Gastrocnemius medialis (tissue), 4 donors: ENCODE measurements at regions not wholly inside any gene's neighbourhood (a gene's known extent, or its start where the extent isn't known, plus 50 kb on each side); places are given as distances from the start of the nearest gene placed in this dataset.

ENCODE experiments used
- POLR2A ChIP-seq, 2 donors: fragments of 450-650 bp; IDR thresholded peaks; one replicate each; pipeline ENCODE4 v1.6.1; 2017; ENCODE audit warnings: antibody characterized with exemption in 2 of 2, mild to moderate bottlenecking in 2 of 2, moderate library complexity in 2 of 2
- TF ChIP-seq, protein P1 (sequence below), 5 experiments: fragments of 450-650 bp in 3 of 5; fragments of 200-600 bp in 2 of 5; sonication (generic) in 2 of 5; IDR thresholded peaks in 4 of 5; conservative IDR thresholded peaks in 1 of 5; 1 replicate in 4 of 5; 2 replicates in 1 of 5; pipeline ENCODE4 v1.5.1; 2016 to 2019; ENCODE audit warnings: antibody characterized with exemption in 5 of 5, mild to moderate bottlenecking in 3 of 5, moderate library complexity in 3 of 5

DNA sequence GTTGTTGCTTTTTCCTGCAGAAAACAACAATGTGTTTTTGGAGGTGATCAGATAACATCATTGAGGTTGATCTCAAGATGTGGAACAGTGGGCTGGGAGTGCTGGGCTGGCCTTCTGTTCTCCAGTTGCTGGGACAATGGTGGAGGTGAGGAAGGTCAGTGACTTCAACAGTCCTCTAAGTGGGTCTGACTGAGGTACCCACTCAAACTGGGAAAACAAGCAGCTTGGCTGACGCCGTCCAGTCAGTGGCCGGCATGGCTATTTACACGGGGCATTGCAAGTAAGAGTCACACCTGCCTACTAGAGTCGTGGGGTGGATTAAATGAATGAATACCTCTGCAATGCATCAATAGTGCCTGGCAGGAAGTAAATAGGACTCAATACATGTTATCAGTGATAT lies 386.7 kb upstream of the ZFHX3 start:
- no peak for TF ChIP-seq POLR2A (IDR thresholded peaks at IDR 0.05)
- TF ChIP-seq, protein P1, sequence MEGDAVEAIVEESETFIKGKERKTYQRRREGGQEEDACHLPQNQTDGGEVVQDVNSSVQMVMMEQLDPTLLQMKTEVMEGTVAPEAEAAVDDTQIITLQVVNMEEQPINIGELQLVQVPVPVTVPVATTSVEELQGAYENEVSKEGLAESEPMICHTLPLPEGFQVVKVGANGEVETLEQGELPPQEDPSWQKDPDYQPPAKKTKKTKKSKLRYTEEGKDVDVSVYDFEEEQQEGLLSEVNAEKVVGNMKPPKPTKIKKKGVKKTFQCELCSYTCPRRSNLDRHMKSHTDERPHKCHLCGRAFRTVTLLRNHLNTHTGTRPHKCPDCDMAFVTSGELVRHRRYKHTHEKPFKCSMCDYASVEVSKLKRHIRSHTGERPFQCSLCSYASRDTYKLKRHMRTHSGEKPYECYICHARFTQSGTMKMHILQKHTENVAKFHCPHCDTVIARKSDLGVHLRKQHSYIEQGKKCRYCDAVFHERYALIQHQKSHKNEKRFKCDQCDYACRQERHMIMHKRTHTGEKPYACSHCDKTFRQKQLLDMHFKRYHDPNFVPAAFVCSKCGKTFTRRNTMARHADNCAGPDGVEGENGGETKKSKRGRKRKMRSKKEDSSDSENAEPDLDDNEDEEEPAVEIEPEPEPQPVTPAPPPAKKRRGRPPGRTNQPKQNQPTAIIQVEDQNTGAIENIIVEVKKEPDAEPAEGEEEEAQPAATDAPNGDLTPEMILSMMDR (IDR thresholded peaks at IDR 0.05 in 4 of 5, conservative IDR thresholded peaks at IDR 0.05 in 1 of 5) = no peak
